ENCODE measurements at regions not wholly inside any gene's neighbourhood (a gene's known extent, or its start where the extent isn't known, plus 50 kb on each side); places are given as distances from the start of the nearest gene placed in this dataset.

DNA sequence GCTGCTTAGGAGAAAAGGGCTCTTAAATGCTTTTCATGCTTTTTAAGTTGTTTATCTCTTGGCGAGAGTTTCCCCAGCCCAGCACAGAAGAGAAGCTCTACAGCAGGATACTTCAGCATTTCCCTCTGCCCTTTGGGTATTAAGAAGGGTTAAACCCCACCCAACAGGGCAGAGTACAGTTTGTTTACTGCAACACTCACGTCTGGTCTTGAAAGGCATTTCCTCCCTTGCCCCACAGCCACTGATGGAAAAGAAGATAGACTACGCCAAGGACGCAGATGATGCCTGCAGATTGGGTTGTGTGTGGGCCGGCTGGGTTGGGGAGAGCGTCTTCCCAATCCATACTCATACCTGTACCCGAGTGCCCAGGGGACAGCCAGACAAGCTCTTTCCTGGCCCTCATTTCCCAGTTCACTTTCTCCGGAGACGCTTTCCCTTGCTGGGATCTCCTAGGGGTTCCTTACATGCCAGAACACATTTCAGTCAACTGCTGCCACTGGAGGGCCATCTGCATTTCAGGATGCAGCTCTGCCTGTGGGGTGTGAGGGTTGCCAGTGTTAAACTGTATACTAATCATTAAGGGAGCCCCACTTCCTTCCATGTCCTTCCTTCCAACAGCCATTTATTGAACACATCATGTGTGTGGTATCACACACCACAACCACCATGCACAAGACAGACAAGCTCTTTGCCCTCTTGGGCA is 96.5 kb upstream of the DHX15 start:
- TF ChIP-seq EZH2 (IDR thresholded peaks at IDR 0.05; ENCODE audit: borderline replicate concordance, low read depth, low read length, severe bottlenecking): no peak
- no peak for DNase-seq

DNA sequence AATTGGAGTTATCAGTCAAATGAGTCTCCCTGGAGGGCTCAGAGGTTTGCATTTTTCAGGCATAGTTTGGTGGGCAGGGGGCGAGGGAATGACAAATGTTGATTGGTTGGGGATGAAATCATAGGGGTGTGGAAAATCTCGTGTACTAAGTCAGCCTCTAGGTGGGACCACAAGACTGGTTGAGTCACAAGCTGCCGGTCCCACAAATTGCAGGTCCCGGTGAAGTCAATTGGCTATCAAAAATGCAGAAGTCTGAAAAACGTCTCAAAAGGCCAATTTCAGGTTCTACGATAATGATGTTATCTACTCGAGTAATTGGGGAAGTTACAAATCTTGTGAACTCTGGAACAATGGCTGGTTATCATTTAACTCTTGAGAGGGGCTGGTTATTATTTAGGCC is 98.8 kb upstream of the DHX15 start:
- Histone ChIP-seq H3K27me3 (ENCODE audit: insufficient read depth, low read length, poor library complexity) (no peaks in the 10 kb centered on the region), H4K20me1 (ENCODE audit: insufficient read depth, low read length) (no peaks in the 10 kb centered on the region), H3K9ac (ENCODE audit: low read depth, low read length) (no peak overlapping the region), H3K27ac (ENCODE audit: low read length) (no peak overlapping the region), H3K4me2 (ENCODE audit: insufficient read depth, low read length) (no peak overlapping the region), H3K9me3 (ENCODE audit: insufficient read depth, low read length, severe bottlenecking) (no peaks in the 10 kb centered on the region), H3K79me2 (ENCODE audit: insufficient read depth, low read length) (no peaks in the 10 kb centered on the region), H3K4me1 (ENCODE audit: insufficient read depth, low read length) (no peaks in the 10 kb centered on the region), H3K36me3 (ENCODE audit: insufficient read depth, low read length) (no peaks in the 10 kb centered on the region), H2AFZ (ENCODE audit: low read depth, low read length) (no peak overlapping the region), H3K4me3 (ENCODE audit: low read depth in 1 of 2, low read length in 2 of 2) (no peak overlapping the region)
- no peak for TF ChIP-seq EZH2 (IDR thresholded peaks at IDR 0.05; ENCODE audit: borderline replicate concordance, low read depth, low read length, severe bottlenecking)
- TF ChIP-seq, protein P1, sequence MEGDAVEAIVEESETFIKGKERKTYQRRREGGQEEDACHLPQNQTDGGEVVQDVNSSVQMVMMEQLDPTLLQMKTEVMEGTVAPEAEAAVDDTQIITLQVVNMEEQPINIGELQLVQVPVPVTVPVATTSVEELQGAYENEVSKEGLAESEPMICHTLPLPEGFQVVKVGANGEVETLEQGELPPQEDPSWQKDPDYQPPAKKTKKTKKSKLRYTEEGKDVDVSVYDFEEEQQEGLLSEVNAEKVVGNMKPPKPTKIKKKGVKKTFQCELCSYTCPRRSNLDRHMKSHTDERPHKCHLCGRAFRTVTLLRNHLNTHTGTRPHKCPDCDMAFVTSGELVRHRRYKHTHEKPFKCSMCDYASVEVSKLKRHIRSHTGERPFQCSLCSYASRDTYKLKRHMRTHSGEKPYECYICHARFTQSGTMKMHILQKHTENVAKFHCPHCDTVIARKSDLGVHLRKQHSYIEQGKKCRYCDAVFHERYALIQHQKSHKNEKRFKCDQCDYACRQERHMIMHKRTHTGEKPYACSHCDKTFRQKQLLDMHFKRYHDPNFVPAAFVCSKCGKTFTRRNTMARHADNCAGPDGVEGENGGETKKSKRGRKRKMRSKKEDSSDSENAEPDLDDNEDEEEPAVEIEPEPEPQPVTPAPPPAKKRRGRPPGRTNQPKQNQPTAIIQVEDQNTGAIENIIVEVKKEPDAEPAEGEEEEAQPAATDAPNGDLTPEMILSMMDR (IDR thresholded peaks at IDR 0.05; ENCODE audit: borderline replicate concordance, extremely low read depth, low read length, poor library complexity, severe bottlenecking): no peak
- DNase-seq: no peak
- no peak for ATAC-seq (ENCODE audit: insufficient read depth, low read depth)

More for the DNA sequence above, 96.5 kb upstream of the DHX15 start:
- no peaks in the 10 kb centered on the region for H3K9me3 ChIP-seq (ENCODE audit: insufficient read depth, low read length, severe bottlenecking)
- H3K27me3 ChIP-seq (ENCODE audit: insufficient read depth, low read length, poor library complexity): no peaks in the 10 kb centered on the region
- H4K20me1 ChIP-seq (ENCODE audit: insufficient read depth, low read length): no peaks in the 10 kb centered on the region
- H3K9ac ChIP-seq (ENCODE audit: low read depth, low read length): no peak overlapping the region
- no peak overlapping the region for H3K4me3 ChIP-seq (ENCODE audit: low read depth in 1 of 2, low read length in 2 of 2)
- no peak overlapping the region for H3K4me2 ChIP-seq (ENCODE audit: insufficient read depth, low read length)
- H3K4me1 ChIP-seq (ENCODE audit: insufficient read depth, low read length): no peaks in the 10 kb centered on the region
- H3K36me3 ChIP-seq (ENCODE audit: insufficient read depth, low read length): no peaks in the 10 kb centered on the region
- no peak overlapping the region for H3K27ac ChIP-seq (ENCODE audit: low read length)
- ATAC-seq (ENCODE audit: insufficient read depth, low read depth): no peak
- no peak overlapping the region for H2AFZ ChIP-seq (ENCODE audit: low read depth, low read length)
- H3K79me2 ChIP-seq (ENCODE audit: insufficient read depth, low read length): no peaks in the 10 kb centered on the region

DNA sequence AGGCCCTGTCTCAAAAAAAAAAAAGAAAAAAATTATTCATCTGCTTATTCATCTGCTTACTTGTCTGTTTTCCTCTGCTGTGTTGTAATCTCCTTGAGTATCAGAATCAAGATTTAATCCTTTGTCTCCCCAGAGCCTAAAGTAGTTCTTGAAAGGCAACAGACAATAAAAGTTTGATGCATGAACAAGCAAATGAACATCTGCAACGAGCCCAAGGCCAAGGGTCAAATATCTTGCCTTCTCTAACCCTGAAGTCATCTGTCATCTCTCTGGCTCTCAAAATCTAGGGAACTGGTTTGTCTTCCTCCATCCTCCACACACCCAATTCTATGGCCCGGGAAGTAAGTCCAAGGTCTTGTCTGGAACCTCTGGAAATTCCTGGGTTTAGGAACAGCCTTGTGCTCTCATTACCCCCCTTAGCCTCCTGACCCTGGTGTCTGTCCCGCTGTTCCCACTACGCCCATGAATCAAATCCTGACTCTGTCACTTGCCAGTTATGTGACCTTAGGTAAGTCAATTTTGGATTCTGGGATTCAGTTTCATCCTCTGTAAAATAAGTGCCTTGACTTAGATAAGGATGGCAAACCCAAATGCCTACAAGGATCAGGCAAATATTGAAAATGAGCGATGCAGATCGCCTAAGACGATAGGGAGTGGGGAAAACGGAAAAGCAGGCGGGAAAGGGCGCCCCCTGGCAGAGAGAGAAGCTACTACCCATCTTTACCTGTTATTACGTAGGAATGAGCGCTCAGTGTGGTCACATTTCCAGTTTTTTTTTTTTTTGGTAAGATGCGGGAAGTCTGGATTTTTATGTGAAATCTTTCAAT is 102.7 kb upstream of the DHX15 start:
- H3K9ac ChIP-seq (ENCODE audit: low read depth, low read length): no peak overlapping the region
- H3K4me3 ChIP-seq (ENCODE audit: low read depth in 1 of 2, low read length in 2 of 2): no peak overlapping the region
- no peaks in the 10 kb centered on the region for H4K20me1 ChIP-seq (ENCODE audit: insufficient read depth, low read length)
- TF ChIP-seq, protein P1 (IDR thresholded peaks at IDR 0.05; ENCODE audit: borderline replicate concordance, extremely low read depth, low read length, poor library complexity, severe bottlenecking): peak; percentile 40
- TF ChIP-seq EZH2 (IDR thresholded peaks at IDR 0.05; ENCODE audit: borderline replicate concordance, low read depth, low read length, severe bottlenecking): no peak
- H3K27me3 ChIP-seq (ENCODE audit: insufficient read depth, low read length, poor library complexity): no peaks in the 10 kb centered on the region
- ATAC-seq (ENCODE audit: insufficient read depth, low read depth): no peak
- H3K36me3 ChIP-seq (ENCODE audit: insufficient read depth, low read length): no peaks in the 10 kb centered on the region
- H3K27ac ChIP-seq (ENCODE audit: low read length): no peak overlapping the region
- H2AFZ ChIP-seq (ENCODE audit: low read depth, low read length): no peak overlapping the region
- H3K79me2 ChIP-seq (ENCODE audit: insufficient read depth, low read length): no peaks in the 10 kb centered on the region
- H3K4me1 ChIP-seq (ENCODE audit: insufficient read depth, low read length): no peaks in the 10 kb centered on the region
- H3K4me2 ChIP-seq (ENCODE audit: insufficient read depth, low read length): no peak overlapping the region
- H3K9me3 ChIP-seq (ENCODE audit: insufficient read depth, low read length, severe bottlenecking): no peaks in the 10 kb centered on the region
- DNase-seq: no peak

DNA sequence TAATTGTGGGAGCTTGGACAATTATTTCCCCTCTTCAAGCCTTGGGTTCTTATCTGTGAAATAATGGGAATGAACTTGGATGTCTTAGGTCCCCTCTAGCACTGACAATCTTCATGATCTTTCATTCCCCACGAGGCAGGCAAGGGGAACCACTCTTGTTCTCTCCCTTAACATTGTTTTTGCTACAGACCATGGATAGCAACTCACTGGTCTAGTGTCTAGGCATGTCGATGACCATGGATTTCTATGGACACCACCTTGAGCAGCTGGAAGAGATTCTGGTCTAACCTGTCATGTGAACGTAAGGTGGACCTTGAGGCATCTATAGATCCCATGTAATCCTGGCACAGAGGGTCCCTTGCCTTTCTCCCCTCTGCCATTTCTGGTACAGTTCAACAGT is 104.1 kb upstream of the DHX15 start:
- Histone ChIP-seq H3K9ac (ENCODE audit: low read depth, low read length) (no peak overlapping the region), H3K4me1 (ENCODE audit: insufficient read depth, low read length) (no peaks in the 10 kb centered on the region), H3K27ac (ENCODE audit: low read length) (no peak overlapping the region), H3K4me2 (ENCODE audit: insufficient read depth, low read length) (no peak overlapping the region), H3K36me3 (ENCODE audit: insufficient read depth, low read length) (no peaks in the 10 kb centered on the region), H3K27me3 (ENCODE audit: insufficient read depth, low read length, poor library complexity) (no peaks in the 10 kb centered on the region), H3K4me3 (ENCODE audit: low read depth in 1 of 2, low read length in 2 of 2) (no peak overlapping the region), H3K79me2 (ENCODE audit: insufficient read depth, low read length) (no peaks in the 10 kb centered on the region), H4K20me1 (ENCODE audit: insufficient read depth, low read length) (no peaks in the 10 kb centered on the region), H2AFZ (ENCODE audit: low read depth, low read length) (no peak overlapping the region), H3K9me3 (ENCODE audit: insufficient read depth, low read length, severe bottlenecking) (no peaks in the 10 kb centered on the region)
- TF ChIP-seq, protein P1 (IDR thresholded peaks at IDR 0.05; ENCODE audit: borderline replicate concordance, extremely low read depth, low read length, poor library complexity, severe bottlenecking): no peak
- TF ChIP-seq EZH2 (IDR thresholded peaks at IDR 0.05; ENCODE audit: borderline replicate concordance, low read depth, low read length, severe bottlenecking): no peak
- no peak for DNase-seq
- no peak for ATAC-seq (ENCODE audit: insufficient read depth, low read depth)
